CD1c-positive myeloid dendritic cell (primary cell): ENCODE measurements at regions not wholly inside any gene's neighbourhood (a gene's known extent, or its start where the extent isn't known, plus 50 kb on each side); places are given as distances from the start of the nearest gene placed in this dataset.

ENCODE experiments used
- DNase-seq: peaks from one replicate; pipeline ENCODE4 v3.0.0-alpha.2; 2016; ENCODE audit errors: extremely low spot score

DNA sequence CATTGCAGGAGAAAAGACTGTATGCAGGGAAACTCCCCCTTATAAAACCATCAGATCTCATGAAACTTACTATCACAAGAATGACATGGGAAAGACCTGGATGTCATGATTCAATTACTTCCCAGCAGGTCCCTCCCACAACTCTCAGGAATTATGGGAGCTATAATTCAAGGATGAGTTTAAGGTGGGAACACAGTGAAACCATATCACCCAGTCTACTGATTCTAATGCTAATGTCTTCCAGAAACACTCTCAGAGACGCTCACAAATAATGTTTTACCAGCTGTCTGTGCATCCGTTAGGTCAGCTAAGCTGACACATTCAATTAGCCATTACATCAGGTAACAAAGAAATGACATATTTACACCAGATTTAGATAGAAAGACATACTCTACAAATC lies 637.9 kb downstream of the NLGN4Y start:
- no peak for DNase-seq

DNA sequence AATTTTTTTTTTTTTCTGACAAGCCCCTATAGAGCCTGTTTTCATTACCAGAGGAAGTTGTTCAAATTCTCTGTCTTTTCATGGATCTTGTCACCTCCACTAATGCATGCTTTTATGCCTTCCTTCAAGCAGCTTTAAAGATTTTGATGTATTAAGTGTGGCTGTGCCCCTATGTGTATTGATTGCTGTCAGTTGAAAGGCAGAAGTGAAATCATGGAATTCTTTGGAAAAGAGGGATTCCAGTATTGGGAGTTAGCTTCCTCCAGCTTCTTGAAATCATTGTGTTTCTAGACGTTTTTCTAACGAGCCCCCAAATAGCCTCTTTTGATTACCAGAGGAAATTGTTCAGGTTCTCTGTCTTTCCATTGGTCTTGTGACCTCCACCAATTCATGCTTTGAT lies 655.6 kb downstream of the NLGN4Y start:
- no peak for DNase-seq

DNA sequence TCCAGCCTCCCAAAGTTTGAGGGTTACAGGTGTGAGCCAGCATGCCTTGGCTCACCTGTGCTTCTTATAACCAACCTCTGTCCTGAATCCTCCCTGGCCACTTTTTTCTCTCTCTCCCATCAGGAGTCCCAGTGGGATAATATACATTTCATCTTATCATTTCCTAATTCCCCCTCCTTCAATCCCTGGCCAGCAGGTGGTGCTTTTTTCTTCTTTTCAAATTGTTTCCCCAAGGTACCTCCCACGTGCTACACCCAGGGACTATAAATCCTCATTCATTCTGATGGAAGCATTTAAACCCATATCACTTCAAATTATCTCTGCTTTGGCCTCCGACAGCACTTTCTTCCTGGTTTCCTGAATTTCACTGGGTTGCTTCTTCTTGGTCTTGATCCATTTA lies 704.7 kb downstream of the NLGN4Y start:
- no peak for DNase-seq

DNA sequence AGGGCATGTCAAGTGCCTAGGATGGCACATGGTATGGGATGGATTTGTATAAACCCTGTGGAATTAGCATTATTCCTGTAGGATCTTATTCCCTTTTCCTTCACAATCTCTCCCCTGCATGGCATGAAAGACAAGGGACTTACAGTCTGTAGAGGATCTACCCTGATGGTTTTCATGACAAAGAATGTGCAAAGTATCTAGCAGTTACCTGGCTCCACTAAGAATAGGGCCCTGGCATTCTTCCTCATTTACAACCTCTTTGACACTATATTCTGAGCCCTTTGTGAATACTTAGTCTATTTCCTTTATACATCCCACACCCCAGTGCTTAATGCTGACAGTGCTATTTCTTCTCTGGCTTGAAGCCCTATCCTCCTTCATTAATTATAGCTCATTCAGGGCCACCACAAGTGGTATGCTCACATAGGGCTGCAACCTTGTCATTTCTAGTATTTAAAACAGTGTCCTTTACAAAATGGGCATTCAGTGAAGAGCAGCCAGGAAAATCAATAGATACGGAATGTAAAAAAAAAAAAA lies 715.3 kb downstream of the NLGN4Y start:
- DNase-seq: no peak

DNA sequence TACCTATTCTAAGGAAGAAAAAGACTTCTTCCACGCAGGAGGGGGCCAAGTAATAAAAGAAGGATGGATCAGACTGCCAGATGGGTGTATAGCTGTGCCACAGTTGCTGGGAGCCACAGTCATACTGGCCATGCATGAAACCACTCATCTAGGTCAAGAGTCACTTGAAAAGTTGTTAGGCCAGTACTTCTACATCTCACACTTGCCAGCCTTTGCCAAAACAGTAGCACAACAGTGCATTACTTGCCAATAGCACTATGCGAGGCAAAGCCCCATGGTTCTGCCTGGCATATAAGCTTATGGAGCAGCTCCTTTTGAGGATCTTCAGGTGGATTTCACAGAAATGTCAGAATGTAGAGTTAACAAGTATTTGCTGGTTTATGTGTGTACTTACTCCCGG lies 735.0 kb downstream of the NLGN4Y start:
- no peak for DNase-seq

DNA sequence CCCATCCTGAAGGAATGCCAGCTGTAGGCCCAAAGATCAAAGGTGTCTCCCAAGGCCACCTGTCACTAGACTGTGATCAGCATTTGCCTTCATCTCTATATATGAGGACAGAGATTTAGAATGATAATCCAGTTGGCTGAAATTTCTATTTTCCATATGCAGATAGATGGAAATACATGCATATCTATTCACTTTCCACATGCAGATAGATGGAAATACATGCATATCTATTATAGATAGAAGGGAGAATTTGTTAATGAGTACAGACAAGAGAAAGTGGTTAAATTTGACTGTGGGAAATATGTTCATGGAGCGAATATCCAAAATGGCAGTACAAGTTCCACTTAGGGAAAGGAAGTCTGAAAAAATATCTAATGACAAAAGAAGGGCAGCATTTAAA lies 762.2 kb downstream of the NLGN4Y start:
- DNase-seq: no peak

DNA sequence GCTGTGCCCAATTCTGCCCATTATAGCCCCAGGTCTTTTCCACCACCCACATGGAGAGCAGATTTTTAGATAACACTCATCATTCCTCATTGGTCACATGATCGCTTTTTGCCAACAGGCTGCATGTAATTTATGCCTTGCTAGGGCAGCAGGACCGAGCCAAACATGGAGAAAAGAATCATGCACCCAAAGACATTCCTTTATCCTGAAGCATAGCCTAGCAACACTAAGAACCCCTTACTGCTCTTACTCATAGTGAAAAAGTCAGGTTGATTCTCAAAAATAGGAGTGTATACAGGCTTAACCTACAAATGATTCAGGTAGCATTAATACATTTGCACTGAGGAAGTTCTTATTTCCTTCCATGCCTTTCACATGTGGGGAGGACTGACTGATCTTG lies 765.5 kb downstream of the NLGN4Y start:
- no peak for DNase-seq

DNA sequence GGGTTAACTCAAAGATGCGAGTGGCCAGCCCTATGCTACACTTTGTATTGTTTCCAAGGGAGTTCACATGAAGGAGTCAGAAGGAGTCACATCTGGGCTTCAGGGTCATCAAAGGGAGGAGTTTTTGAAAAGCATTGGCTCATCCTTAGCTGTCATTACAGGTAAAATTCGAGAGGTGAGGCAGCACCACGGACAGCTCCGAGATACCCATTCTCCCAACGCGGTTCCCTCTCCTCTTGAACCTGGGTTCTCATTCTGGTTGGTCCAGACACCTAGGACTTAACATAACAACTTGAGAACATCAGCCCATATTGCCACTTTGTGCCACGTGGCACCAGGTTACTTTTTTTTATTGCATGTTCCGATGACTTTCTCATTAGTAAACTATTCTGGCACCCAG lies 768.6 kb downstream of the NLGN4Y start:
- no peak for DNase-seq

DNA sequence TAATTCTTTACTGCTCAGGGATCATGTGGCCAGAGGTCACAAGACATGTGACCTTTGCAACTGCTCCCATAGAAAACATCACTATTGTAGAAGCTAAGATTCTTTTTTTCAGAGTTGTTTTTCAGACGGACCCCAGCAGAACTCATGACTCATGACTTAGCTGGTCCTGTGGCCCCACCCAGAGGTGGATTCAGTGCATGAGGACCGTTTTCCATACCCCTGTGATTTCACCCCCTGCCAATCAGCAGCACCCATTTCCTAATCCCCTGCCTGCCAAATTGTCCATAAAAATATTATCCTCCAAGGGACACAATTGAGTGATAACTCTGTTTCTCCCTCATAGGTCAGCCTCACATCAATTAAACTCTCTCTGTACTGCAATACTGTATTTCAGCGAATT lies 777.5 kb downstream of the NLGN4Y start:
- no peak for DNase-seq

DNA sequence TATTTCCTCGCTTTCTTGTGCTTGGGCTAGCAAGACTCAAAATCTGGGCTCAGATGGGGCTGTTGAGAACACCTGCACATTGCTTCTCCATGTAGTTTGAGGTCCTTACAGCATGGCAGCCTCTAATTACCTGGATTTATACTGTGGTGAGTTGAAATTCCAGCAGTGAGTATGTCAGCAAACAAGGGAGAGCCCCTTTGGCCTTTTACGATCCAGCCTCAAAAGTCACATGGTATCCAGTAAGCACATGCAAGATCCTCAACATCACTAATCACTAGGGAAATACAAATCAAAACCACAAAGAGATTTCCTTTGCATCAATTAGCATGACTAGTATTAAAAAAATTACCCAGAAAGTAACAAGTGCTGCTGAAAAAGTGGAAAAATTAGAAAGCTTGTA lies 787.8 kb downstream of the NLGN4Y start:
- DNase-seq: no peak

DNA sequence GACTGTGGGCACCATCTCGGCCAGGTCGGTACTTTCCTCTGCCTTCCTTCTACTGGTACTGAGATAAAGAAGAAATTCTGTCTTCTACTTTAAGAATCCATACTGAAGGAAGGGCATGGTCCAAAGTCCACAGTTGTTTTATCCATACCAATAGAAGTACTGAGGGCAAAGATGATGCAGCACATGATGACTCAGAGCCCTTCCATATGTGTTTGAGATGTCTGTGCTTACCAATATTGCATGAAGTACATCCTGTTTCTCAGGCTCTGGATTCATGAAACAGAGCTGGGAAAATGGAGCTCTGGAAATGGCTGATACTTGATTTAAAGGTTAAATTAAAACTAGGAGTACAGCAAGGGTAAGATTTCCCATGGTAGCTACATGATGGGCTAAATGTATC lies 799.9 kb downstream of the NLGN4Y start:
- DNase-seq: no peak

DNA sequence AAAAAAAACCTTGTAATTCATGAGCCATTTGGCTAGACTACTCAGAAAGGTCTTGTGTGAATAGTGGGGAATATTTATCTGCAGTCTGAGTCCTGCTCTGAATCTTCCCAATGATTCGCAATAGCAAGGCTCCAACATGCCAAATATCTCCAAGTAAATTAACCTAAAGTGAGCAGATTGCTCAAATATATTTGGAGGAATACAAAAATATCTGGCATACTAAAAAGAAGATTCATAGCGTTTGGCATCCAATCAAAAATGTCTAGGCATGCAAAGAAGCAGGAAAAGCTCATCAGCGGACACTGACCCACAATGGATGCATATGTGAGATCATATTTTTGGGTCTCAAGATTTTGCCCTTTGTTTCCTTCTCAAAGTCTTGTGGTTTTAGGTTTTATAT lies 800.9 kb downstream of the NLGN4Y start:
- DNase-seq: no peak

DNA sequence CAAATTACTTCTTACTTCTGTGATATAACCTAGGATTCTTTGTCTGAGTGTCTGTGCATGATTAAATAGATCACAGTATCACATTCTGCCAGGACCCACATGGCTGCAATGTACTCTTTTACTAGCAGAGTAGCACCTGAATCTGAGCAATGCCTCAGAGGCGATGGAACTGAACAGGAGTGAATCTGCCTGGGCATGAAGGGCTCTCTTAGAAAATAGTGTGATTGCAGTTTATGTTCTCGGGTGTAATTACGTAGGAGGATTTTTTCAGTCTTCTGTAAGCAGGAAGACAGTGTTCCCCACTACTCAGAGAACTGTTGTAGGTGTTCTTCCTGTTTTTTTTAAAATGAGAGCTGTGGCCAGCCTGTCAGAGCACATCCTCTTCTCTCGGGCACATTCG lies 802.3 kb downstream of the NLGN4Y start:
- no peak for DNase-seq

DNA sequence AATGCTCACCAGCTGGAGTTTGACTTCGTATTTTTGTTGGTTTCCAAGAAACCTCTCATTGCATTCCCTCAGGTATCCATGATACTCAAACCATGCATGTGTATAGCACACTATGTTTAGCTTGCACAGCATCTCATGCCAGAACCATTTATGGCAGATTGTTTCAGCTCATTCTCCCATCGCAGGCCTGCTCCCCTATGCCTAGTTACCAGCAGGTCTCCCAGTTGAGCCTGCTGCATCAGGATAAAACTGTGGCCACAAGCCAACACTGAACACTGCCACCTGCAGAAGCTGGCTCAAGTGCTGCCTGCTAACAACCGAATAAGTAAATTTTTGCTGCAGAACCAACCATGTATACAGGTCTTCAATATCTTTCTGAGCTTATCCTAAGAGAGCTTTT lies 804.5 kb downstream of the NLGN4Y start:
- DNase-seq: no peak

DNA sequence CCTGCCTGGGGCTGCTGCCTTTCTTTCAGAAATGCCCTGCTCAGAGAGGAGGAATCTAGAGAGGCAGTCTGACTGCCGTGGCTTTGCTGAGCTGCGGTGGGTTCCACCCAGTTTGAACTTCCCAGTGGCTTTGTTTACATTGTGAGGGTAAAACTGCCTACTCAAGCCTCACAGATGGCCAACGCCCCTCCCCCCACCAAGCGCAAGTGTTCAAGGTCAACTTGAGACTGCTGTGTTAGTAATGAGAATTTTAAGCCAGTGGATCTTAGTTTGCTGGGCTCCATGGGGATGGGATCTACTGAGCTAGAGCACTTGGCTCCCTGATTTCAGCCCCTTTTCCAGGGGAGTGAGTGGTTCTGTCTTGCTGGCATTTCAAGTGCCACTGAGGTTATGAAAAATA lies 819.2 kb downstream of the NLGN4Y start:
- no peak for DNase-seq

DNA sequence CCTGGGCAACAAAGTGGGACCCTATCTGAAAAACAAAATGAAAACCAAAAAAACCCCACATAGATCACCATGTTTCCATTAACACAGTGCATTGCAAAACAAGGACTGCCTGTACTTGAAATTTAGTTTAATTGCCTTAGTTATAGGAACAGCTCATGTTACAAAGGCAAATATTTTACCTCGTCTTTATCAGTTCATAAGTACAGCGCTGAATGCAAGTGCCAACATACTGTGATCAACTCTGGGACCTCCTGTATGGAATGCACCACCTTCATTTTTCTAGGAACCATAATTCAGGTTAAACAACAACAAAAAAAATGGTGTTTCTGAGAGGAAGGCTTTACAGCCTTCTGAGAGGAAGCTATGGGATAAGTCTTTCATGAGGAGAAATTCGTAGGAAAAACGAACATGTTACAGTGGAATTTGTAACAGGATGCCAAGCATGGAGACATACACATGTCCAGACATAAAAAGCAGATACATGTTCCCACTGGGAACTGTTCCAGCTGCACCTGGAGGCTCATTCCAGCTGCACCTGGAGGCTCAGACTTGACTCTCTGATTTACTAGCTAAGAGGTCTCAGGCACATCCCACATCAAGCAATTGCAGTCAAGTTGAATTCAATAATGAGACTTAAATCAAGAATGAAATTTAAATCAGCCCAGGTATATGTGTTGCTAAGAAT lies 821.3 kb downstream of the NLGN4Y start:
- no peak for DNase-seq

DNA sequence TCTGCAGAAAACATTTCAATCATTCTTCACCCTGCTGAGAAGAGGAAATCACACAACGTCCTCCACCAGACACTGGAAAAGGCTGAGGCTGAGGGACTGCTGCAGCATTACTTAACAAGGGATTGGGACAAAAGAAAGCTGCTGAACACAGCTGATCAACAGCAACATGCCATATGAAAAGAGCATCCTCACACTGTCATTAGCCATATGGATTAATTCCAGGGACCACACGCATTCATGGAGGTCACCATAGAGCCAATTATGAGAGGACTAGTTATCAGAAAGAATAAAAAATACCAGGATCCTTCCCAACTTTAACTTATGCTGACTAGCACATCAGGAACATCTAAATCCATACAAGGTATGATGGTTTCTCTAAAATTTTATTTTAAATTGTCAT lies 825.0 kb downstream of the NLGN4Y start:
- DNase-seq: no peak

DNA sequence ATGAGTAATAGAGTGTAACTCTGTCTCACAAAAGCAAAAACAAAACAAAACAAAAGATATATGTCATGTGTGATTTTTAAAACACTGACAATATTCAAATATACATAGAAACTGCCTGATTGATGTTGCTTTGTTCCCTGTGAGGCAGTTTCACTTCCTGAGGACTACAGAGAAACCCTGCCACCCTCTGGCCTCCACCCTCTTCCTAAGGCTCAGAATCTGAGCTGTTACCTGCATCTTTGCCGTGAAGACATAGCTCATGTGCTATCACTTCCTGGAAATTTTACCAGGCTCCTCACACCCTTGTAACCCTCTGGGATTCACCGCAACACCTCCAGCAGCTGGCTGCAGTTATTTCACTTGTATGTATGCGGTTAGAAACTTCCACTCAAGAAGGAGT lies 831.0 kb downstream of the NLGN4Y start:
- no peak for DNase-seq

DNA sequence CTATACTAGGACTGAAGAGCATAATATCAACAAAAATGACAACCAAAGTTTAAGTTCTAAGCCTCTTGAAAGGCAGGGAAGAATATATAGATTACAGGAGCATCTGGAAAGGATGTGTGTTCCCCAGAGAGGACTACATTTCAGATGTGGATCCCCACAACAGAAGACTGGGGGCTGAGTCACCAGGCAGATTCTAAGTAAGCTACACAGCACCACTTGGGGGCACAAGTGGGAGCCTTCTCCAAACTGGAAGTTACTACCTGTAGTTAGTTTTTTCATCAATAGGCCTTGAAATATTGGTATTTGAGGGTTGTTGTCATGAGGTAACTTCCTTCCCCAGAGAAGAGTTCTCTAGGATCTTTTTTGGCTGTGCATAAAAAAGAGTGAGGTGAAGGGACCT lies 836.1 kb downstream of the NLGN4Y start:
- no peak for DNase-seq

DNA sequence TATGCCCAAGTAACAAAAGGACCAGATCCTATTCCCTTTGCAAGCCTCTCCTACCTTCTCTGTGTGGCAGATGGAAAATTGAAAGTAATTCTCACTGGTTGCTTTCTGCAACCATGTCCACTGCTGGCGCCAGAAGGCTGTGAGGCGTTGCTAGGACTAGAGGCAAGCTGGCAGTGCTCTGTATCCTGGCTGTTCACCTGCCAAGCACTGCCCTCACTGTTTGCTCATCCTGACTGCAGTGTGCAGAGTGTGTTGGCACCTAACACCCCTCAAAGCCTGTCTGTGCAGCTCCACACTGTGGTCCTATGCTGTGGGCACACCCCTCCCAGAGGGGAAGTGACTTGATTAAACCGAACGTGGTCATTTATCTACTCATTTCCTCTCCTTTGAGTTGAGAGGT lies 840.7 kb downstream of the NLGN4Y start:
- DNase-seq: no peak

DNA sequence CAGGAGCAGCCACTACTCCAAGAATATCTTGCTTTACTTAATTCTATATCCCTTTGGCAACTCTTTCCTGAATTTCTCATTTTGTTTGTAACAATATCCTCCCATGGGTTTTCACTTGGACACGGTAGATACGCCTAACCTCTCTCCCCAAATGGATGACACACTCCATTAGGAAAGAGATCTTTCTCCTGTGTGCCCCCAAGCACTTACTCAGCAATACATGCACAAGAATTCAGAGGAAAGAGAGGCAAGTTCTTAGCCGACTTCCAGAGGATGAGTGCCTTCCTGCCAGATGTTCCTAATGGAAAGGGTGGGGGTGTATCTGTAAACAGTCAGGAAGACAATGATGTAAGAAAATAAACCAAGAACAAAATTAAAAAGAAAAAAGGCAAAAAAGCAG lies 844.5 kb downstream of the NLGN4Y start:
- DNase-seq: no peak

DNA sequence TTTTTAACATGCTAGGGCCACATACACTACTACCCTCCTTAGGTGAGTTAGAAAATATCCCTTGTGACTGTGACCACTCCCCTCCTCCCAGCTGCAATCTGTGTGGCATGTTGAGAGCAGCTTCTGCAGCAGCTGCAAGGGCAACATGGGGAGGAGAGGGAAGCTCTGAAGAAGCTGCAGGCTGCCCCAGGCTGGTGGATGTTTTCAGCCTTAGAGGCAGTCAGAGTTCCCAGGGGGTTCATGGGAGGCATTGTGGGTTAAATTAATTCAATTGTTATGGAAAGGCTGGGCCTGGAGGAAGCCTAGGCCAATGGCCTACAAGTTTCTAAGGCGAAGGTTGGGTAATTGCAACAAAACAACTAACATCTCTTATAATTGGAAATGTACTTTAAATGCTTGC lies 860.8 kb downstream of the NLGN4Y start:
- no peak for DNase-seq

DNA sequence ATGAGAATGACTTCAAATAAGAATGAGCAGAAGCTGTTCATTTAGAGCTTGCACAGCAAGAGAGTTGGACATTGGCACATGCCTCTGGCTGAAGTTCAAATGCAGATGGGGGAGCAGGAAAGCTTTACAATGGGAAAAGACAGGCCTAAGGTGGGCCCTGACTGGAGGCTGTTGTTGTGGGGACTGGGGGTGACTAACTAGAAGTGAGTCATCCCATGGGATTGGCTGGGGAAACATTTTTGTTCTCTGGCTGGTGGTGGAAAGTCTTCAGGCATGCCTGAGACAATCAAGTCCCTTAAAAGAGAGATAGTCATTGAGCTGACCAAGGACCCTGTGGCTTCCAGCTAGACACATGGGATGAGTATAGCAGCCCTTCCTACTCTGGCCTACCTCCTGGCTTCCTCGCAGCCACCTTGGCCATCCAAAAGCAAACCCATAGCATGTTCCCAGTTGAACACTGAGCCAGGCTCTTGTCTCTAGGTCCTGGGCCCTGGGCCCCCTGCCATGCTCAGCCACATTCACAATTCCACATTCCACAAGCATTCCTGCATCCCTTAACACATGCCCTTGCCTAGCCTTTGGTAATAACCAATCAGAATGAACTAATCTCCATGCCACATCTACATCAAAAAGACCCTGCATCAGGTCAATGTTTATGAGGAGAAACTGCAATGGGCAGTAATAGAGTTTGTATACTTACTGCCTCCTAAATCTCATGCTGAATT lies 873.4 kb downstream of the NLGN4Y start:
- no peak for DNase-seq

DNA sequence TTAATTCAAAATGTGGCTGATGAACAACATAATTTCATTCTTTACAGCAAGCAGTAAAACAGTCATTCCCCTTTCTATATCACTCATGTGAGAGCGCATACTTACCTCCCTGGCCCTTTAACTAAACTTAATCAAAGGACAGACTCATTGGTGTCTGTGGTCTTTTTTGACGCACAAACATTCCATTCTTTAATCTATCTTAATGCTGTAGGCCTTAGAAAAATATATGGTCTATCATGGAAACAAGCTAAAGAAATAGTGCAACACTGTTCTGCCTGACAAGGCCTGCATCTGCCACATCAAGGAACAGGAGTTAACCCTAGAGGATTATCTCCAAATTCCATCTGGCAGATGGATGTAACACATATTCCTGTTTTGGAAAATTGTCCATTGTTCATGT lies 878.1 kb downstream of the NLGN4Y start:
- DNase-seq: no peak
